Astrocyte of the spinal cord (primary cell): ENCODE measurements at regions not wholly inside any gene's neighbourhood (a gene's known extent, or its start where the extent isn't known, plus 50 kb on each side); places are given as distances from the start of the nearest gene placed in this dataset.
A peak's percentile ranks its signal among the peaks of the same experiment; 100 is the strongest.

ENCODE experiments used
- DNase-seq: peaks from one replicate; pipeline ENCODE4 v3.0.0; 2011; ENCODE audit warnings: low read depth, low spot score
- H3K4me3 ChIP-seq: 2 replicates; pipeline ENCODE4 v1.5.1; 2011; ENCODE audit warnings: low read depth, mild to moderate bottlenecking, low read length, moderate library complexity
- in situ Hi-C: cut with HindIII; loops from 2 replicates; pipeline ENCODE4 v1.10.0; 2017; ENCODE audit warnings: low sequenced_read_pairs
- TF ChIP-seq, protein P1 (sequence below): IDR thresholded peaks from 2 replicates; pipeline ENCODE4 v1.5.1; 2012; ENCODE audit warnings: low read depth, mild to moderate bottlenecking, low read length, inconsistent platforms

DNA sequence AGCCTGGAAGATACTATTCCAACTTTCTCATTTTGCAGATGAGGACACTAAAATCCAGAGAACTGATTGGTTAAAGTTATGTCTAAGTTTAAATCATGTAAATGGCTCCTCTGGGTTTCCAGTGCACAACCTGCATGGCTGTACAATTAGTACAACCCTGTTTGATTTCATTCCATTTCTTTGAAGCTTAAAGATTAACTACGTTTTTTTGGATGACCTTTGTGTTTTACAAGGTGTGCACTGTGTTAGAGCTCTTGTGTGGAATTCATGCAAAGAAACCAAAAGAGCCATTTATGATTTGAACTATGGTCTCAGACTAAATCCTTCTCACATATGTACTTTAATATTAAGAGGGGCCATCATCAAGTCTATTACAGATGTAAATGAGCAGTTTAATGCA lies 149.5 kb downstream of the TMEM168 start:
- in situ Hi-C loops: no loop called here
- no peak for DNase-seq
- TF ChIP-seq, protein P1, sequence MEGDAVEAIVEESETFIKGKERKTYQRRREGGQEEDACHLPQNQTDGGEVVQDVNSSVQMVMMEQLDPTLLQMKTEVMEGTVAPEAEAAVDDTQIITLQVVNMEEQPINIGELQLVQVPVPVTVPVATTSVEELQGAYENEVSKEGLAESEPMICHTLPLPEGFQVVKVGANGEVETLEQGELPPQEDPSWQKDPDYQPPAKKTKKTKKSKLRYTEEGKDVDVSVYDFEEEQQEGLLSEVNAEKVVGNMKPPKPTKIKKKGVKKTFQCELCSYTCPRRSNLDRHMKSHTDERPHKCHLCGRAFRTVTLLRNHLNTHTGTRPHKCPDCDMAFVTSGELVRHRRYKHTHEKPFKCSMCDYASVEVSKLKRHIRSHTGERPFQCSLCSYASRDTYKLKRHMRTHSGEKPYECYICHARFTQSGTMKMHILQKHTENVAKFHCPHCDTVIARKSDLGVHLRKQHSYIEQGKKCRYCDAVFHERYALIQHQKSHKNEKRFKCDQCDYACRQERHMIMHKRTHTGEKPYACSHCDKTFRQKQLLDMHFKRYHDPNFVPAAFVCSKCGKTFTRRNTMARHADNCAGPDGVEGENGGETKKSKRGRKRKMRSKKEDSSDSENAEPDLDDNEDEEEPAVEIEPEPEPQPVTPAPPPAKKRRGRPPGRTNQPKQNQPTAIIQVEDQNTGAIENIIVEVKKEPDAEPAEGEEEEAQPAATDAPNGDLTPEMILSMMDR: no peak
- H3K4me3 ChIP-seq: no peak overlapping the region

DNA sequence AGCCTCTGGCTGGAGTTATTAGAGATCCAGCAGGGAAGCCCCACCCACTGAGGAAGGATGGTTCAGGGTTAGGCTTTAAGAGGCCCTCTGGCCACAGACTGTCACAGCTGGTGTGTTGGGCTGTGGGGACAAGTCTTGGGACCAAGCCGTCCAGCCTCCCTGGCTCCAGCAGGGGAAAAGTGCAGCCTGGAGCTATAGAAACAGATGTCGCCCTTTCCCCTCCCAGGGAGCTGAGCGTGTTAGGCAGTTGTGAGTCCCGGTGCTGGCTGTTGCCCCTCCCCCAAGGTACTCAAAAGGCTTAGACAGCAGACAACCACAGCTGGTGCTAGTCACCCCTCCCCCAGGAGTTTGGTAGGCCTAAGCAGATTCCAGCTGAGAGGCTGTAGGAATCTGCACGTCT lies 143.4 kb downstream of the TMEM168 start:
- DNase-seq: no peak
- TF ChIP-seq, protein P1: no peak
- no peak overlapping the region for H3K4me3 ChIP-seq
- in situ Hi-C loops: no loop called here

GRCh38 chr7:112648781-112649180 lies 141.4 kb downstream of the TMEM168 start:
- no peak for DNase-seq
- TF ChIP-seq, protein P1: no peak
- H3K4me3 ChIP-seq: no peak overlapping the region
- in situ Hi-C loops: no loop called here

DNA sequence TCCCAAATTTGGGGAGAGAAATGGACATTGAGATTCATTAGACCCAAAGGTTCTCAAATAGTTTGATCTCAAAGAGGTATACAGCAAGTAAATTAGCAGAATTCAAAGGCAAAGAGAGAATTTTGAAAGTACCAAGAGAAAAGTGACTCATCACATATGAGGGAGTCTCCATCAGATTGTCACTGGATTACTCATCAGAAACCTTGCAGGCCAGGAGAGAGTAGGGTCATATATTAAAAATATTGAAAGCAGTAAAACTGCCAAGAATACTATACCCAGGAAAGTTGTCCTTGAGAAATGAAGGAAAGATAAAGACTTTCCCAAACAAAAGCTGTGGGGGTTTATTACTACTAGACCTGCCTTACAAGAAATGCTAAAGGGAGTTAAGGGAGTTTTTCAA lies 140.6 kb downstream of the TMEM168 start:
- in situ Hi-C loops: no loop called here
- H3K4me3 ChIP-seq: no peak overlapping the region
- no peak for DNase-seq
- TF ChIP-seq, protein P1: no peak

GRCh38 chr7:112654322-112655216 lies 135.6 kb downstream of the TMEM168 start:
- no peak overlapping the region for H3K4me3 ChIP-seq
- DNase-seq: peak; percentile 18
- TF ChIP-seq, protein P1: no peak
- in situ Hi-C loops: no loop called here

DNA sequence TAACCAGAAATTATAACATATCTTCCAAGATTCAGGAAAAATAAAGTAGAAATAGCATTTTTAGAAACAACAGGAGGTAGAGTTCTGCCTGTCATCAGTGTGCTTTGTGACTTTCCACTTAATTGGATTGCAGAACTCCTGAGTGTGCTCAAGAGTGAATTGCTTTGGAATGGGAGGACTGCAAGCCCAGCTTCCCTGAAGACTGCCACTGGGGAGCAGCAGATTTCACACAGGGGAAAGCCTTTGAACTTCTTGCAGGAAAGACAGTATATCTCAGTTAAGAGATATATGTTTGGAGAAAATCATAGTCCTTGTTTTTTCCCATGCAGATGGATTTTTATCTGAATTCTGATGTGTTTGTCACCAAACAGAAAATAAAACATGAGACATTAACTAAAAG lies 124.5 kb downstream of the TMEM168 start:
- no peak overlapping the region for H3K4me3 ChIP-seq
- in situ Hi-C loops: no loop called here
- DNase-seq: peak; percentile 25
- TF ChIP-seq, protein P1: peak; percentile 41
